Caco-2 (cell line): ENCODE measurements at regions not wholly inside any gene's neighbourhood (a gene's known extent, or its start where the extent isn't known, plus 50 kb on each side); places are given as distances from the start of the nearest gene placed in this dataset.
"Not testable (repeated sequence)": the region's sequence is repeated elsewhere in the genome, so short reads cannot be mapped to it uniquely, and the experiment has no call there.

ENCODE experiments used
- BruUV-seq: library from RNA; stranded (reverse); fragments of 400-500 nt; replicated peaks from 2 replicates; lab custom pipeline; 2021; lab: Mats Ljungman, UMichigan
- CTCF ChIA-PET: fragments of 300-600 bp; sonication (Branson Sonifier 250); formaldehyde crosslinking; loops from one replicate; lab custom pipeline; 2022; ENCODE audit warnings: antibody characterized with exemption; lab: Charles Lee
- POLR2A ChIA-PET: fragments of 300-600 bp; sonication (Branson Sonifier 250); formaldehyde crosslinking; loops from one replicate; lab custom pipeline; 2022; ENCODE audit warnings: antibody characterized with exemption; lab: Charles Lee
- DNase-seq, 2 experiments: peaks; one replicate each; pipeline versions ENCODE4 v3.0.0 to v3.0.0-alpha.2; 2020 to 2022
- H3K27me3 ChIP-seq: replicated peaks from 2 replicates; pipeline ENCODE4 v1.6.0; 2011; ENCODE audit warnings: low read length; ENCODE audit not compliant: control insufficient read depth, insufficient read depth
- H3K36me3 ChIP-seq: 2 replicates; pipeline ENCODE4 v1.5.1; 2011; ENCODE audit warnings: low read length; ENCODE audit not compliant: control insufficient read depth, insufficient read depth
- H3K4me1 ChIP-seq: fragments of 250-450 bp; sonication (Bioruptor Pico); 2 replicates; pipeline ENCODE4 v1.5.1; 2020; ENCODE audit warnings: mild to moderate bottlenecking
- H3K4me3 ChIP-seq: 2 replicates; pipeline ENCODE4 v1.5.1; 2011; ENCODE audit warnings: low read depth, mild to moderate bottlenecking, control low read depth, low read length
- H3K9me3 ChIP-seq: fragments of 250-450 bp; sonication (Bioruptor Pico); 2 replicates; pipeline ENCODE4 v1.5.1; 2020; ENCODE audit warnings: mild to moderate bottlenecking, moderate library complexity
- H3K27ac Mint-ChIP-seq: one replicate; pipeline ENCODE4 v1.8.0; 2022; ENCODE audit warnings: mixed read lengths; ENCODE audit not compliant: unreplicated experiment
- H3K27me3 Mint-ChIP-seq: one replicate; pipeline ENCODE4 v1.8.0; 2022; ENCODE audit warnings: mixed read lengths; ENCODE audit not compliant: insufficient read depth, unreplicated experiment
- H3K36me3 Mint-ChIP-seq: one replicate; pipeline ENCODE4 v1.8.0; 2022; ENCODE audit warnings: mild to moderate bottlenecking, mixed read lengths; ENCODE audit not compliant: insufficient read depth, unreplicated experiment
- H3K4me1 Mint-ChIP-seq: one replicate; pipeline ENCODE4 v1.8.0; 2022; ENCODE audit warnings: low read depth, mixed read lengths; ENCODE audit not compliant: unreplicated experiment
- H3K4me3 Mint-ChIP-seq: one replicate; pipeline ENCODE4 v1.8.0; 2022; ENCODE audit warnings: mild to moderate bottlenecking, moderate library complexity, mixed read lengths; ENCODE audit not compliant: unreplicated experiment
- H3K9me3 Mint-ChIP-seq: one replicate; pipeline ENCODE4 v1.8.0; 2022; ENCODE audit warnings: mixed read lengths; ENCODE audit not compliant: unreplicated experiment
- CTCF ChIP-seq, 2 experiments: fragments of 200-600 bp in 1 of 2; IDR thresholded peaks; 1 replicate in 1 of 2; 2 replicates in 1 of 2; pipeline versions ENCODE4 v1.5.1 to v1.8.0; 2011 to 2022; ENCODE audit warnings: antibody characterized with exemption in 1 of 2, control low read depth in 1 of 2, inconsistent platforms in 1 of 2, low read depth in 1 of 2, low read length in 1 of 2, mild to moderate bottlenecking in 1 of 2, moderate library complexity in 1 of 2; ENCODE audit not compliant: insufficient read depth in 1 of 2, severe bottlenecking in 1 of 2, unreplicated experiment in 1 of 2
- intact Hi-C: fragments of 100-400 bp; cut with micrococcal nuclease; formaldehyde crosslinking; loops from one replicate; pipeline ENCODE4 v1.10.0; 2022; ENCODE audit not compliant: unreplicated experiment

GRCh38 chr5:91486638-91487037, 103.5 kb upstream of the ARRDC3 start:
- Histone ChIP-seq H3K27me3 (no peaks in the 10 kb centered on the region), H3K4me1 (no peaks in the 10 kb centered on the region), H3K36me3 (no peaks in the 10 kb centered on the region), H3K4me3 (no peak overlapping the region), H3K9me3 (no peaks in the 10 kb centered on the region; the same call in 1 of the 2 replicates)
- H3K27me3 Mint-ChIP-seq: peaks cover 13% of the 10 kb centered on the region
- H3K27ac Mint-ChIP-seq: no peak overlapping the region
- BruUV-seq: no TSS peak
- intact Hi-C loops: no loop called here
- ChIA-PET POLR2A (no interaction called here), CTCF (no interaction called here)
- no peaks in the 10 kb centered on the region for H3K36me3 Mint-ChIP-seq
- H3K9me3 Mint-ChIP-seq: no peaks in the 10 kb centered on the region
- no peak for TF ChIP-seq CTCF (IDR thresholded peaks at IDR 0.05; ENCODE audit: insufficient read depth in 1 of 2, low read depth in 1 of 2, low read length in 1 of 2, severe bottlenecking in 1 of 2, unreplicated experiment in 1 of 2)
- no peak for DNase-seq
- H3K4me3 Mint-ChIP-seq: no peak overlapping the region
- H3K4me1 Mint-ChIP-seq: no peaks in the 10 kb centered on the region

GRCh38 chr5:91484662-91485061, 101.5 kb upstream of the ARRDC3 start:
- no peak for DNase-seq
- no peaks in the 10 kb centered on the region for H3K9me3 Mint-ChIP-seq
- H3K4me3 ChIP-seq: no peak overlapping the region
- H3K9me3 ChIP-seq: no peaks in the 10 kb centered on the region; the same call in 1 of the 2 replicates
- H3K4me1 Mint-ChIP-seq: no peaks in the 10 kb centered on the region
- H3K4me1 ChIP-seq: no peaks in the 10 kb centered on the region
- CTCF ChIA-PET: interaction anchor here (0.6 kb wide), 1 partner anchor 641 kb away, joined by 4 read pairs; no protein-coding TSS in a partner anchor
- intact Hi-C loops: no loop called here
- H3K27me3 Mint-ChIP-seq: peaks cover 13% of the 10 kb centered on the region
- no peak overlapping the region for H3K4me3 Mint-ChIP-seq
- POLR2A ChIA-PET: no interaction called here
- no peak overlapping the region for H3K27ac Mint-ChIP-seq
- no peaks in the 10 kb centered on the region for H3K36me3 Mint-ChIP-seq
- BruUV-seq: no TSS peak
- H3K36me3 ChIP-seq: no peaks in the 10 kb centered on the region
- H3K27me3 ChIP-seq: no peaks in the 10 kb centered on the region
- TF ChIP-seq CTCF (IDR thresholded peaks at IDR 0.05; ENCODE audit: insufficient read depth in 1 of 2, low read depth in 1 of 2, low read length in 1 of 2, severe bottlenecking in 1 of 2, unreplicated experiment in 1 of 2): no peak

GRCh38 chr5:91479376-91479775, 96.3 kb upstream of the ARRDC3 start:
- intact Hi-C loops: not testable (repeated sequence)

GRCh38 chr5:91478096-91478495, 95.0 kb upstream of the ARRDC3 start:
- CTCF ChIA-PET: no interaction called here

More at GRCh38 chr5:91479376-91479775, 96.3 kb upstream of the ARRDC3 start:
- H3K4me1 ChIP-seq, H3K27ac Mint-ChIP-seq, H3K9me3 ChIP-seq, H3K4me3 Mint-ChIP-seq, H3K27me3 Mint-ChIP-seq, H3K4me1 Mint-ChIP-seq, H3K4me3 ChIP-seq, BruUV-seq, H3K9me3 Mint-ChIP-seq, H3K36me3 Mint-ChIP-seq, H3K27me3 ChIP-seq, CTCF ChIA-PET, DNase-seq, POLR2A ChIA-PET, H3K36me3 ChIP-seq: not testable (repeated sequence)

More at GRCh38 chr5:91478096-91478495, 95.0 kb upstream of the ARRDC3 start:
- Mint-ChIP-seq H3K4me1 (no peaks in the 10 kb centered on the region), H3K27ac (no peak overlapping the region), H3K4me3 (no peak overlapping the region), H3K9me3 (no peaks in the 10 kb centered on the region), H3K27me3 (peaks cover 4% of the 10 kb centered on the region), H3K36me3 (no peaks in the 10 kb centered on the region)
- DNase-seq: no peak
- POLR2A ChIA-PET: no interaction called here
- Histone ChIP-seq H3K4me1 (no peaks in the 10 kb centered on the region), H3K4me3 (no peak overlapping the region), H3K9me3 (no peaks in the 10 kb centered on the region), H3K36me3 (no peaks in the 10 kb centered on the region), H3K27me3 (no peaks in the 10 kb centered on the region)
- intact Hi-C loops: no loop called here
- BruUV-seq: no TSS peak
- TF ChIP-seq CTCF (IDR thresholded peaks at IDR 0.05; ENCODE audit: insufficient read depth in 1 of 2, low read depth in 1 of 2, low read length in 1 of 2, severe bottlenecking in 1 of 2, unreplicated experiment in 1 of 2): no peak
